Ishikawa (cell line): ENCODE measurements at regions not wholly inside any gene's neighbourhood (a gene's known extent, or its start where the extent isn't known, plus 50 kb on each side); places are given as distances from the start of the nearest gene placed in this dataset.

Experiments used
- CEBPB ChIP-seq: IDR thresholded peaks from 2 replicates; pipeline ENCODE4 v1.6.1; 2012
- CREB1 ChIP-seq: IDR thresholded peaks from 2 replicates; pipeline ENCODE4 v1.6.1; 2012; ENCODE audit warnings: low read depth
- EGR1 ChIP-seq: IDR thresholded peaks from 2 replicates; pipeline ENCODE4 v1.6.1; 2012
- EP300 ChIP-seq: IDR thresholded peaks from 2 replicates; pipeline ENCODE4 v1.6.1; 2012; ENCODE audit warnings: borderline replicate concordance
- FOXM1 ChIP-seq: IDR thresholded peaks from 2 replicates; pipeline ENCODE4 v1.6.1; 2012; ENCODE audit warnings: low read depth, borderline replicate concordance
- NFIC ChIP-seq: IDR thresholded peaks from 2 replicates; pipeline ENCODE4 v1.6.1; 2012
- RAD21 ChIP-seq: IDR thresholded peaks from 2 replicates; pipeline ENCODE4 v1.6.1; 2012; ENCODE audit warnings: low read depth
- TAF1 ChIP-seq: IDR thresholded peaks from 2 replicates; pipeline ENCODE4 v1.6.1; 2012; ENCODE audit warnings: low read depth, mild to moderate bottlenecking
- TCF12 ChIP-seq: IDR thresholded peaks from 2 replicates; pipeline ENCODE4 v1.6.1; 2012; ENCODE audit warnings: low read depth
- TEAD4 ChIP-seq: IDR thresholded peaks from 2 replicates; pipeline ENCODE4 v1.6.1; 2012
- YY1 ChIP-seq: IDR thresholded peaks from 2 replicates; pipeline ENCODE4 v1.6.1; 2012; ENCODE audit warnings: low read depth
- ZBTB7A ChIP-seq: IDR thresholded peaks from 2 replicates; pipeline ENCODE4 v1.6.1; 2012; ENCODE audit warnings: low read depth
- TF ChIP-seq, protein P1 (sequence below): IDR thresholded peaks from 2 replicates; pipeline ENCODE4 v1.6.1; 2012
- TF ChIP-seq, protein P2 (sequence below): IDR thresholded peaks from 2 replicates; pipeline ENCODE4 v1.6.1; 2012
- TF ChIP-seq, protein P3 (sequence below): IDR thresholded peaks from 2 replicates; pipeline ENCODE4 v1.6.1; 2012; ENCODE audit warnings: low read depth, mild to moderate bottlenecking

DNA sequence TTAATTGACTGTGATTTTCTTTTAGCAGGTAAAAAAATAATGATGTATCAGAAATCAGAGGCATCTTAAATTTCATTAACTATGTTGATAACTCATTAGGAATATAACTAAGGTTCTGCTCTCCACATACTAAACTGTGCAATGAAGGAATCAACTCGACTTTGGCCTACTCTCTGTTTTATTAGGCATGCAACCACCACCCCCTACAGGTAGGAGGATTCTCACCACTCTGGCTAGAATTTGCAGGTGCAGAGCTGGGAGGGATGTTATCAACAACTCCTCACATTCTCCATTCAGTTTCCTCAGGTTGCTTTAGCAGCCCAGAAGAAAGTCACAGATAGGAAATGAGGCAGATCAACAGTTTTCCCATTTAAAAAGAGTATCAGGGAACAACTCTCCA, 160.1 kb downstream of the COX18 start:
- TF ChIP-seq TCF12: no peak
- TF ChIP-seq RAD21: peak; percentile 45

DNA sequence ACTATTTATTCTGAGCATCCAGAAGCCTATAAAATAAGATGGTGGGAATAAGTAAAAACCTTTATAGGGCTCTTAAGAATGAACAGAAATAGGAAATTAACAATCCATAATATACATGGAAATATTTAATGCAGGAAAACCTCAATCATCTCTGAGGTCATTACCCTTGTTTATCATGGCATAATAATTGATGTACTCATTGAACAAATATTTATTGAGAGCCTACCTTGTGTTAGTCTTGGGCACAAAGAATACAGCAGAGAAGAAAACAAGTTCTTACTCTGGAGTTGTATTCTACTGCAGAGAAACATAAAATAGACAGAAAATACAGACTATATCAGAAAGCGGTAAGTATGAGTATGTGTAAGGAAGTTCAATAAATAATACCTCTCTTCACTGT, 167.2 kb downstream of the COX18 start:
- TF ChIP-seq CREB1 (no peak), TCF12 (no peak), YY1 (no peak), EP300 (no peak), NFIC (no peak), FOXM1 (no peak), EGR1 (no peak), ZBTB7A (no peak), RAD21 (no peak)
- TF ChIP-seq, protein P1, sequence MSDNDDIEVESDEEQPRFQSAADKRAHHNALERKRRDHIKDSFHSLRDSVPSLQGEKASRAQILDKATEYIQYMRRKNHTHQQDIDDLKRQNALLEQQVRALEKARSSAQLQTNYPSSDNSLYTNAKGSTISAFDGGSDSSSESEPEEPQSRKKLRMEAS: no peak
- TF ChIP-seq, protein P2, sequence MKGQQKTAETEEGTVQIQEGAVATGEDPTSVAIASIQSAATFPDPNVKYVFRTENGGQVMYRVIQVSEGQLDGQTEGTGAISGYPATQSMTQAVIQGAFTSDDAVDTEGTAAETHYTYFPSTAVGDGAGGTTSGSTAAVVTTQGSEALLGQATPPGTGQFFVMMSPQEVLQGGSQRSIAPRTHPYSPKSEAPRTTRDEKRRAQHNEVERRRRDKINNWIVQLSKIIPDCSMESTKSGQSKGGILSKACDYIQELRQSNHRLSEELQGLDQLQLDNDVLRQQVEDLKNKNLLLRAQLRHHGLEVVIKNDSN: no peak
- TF ChIP-seq, protein P3, sequence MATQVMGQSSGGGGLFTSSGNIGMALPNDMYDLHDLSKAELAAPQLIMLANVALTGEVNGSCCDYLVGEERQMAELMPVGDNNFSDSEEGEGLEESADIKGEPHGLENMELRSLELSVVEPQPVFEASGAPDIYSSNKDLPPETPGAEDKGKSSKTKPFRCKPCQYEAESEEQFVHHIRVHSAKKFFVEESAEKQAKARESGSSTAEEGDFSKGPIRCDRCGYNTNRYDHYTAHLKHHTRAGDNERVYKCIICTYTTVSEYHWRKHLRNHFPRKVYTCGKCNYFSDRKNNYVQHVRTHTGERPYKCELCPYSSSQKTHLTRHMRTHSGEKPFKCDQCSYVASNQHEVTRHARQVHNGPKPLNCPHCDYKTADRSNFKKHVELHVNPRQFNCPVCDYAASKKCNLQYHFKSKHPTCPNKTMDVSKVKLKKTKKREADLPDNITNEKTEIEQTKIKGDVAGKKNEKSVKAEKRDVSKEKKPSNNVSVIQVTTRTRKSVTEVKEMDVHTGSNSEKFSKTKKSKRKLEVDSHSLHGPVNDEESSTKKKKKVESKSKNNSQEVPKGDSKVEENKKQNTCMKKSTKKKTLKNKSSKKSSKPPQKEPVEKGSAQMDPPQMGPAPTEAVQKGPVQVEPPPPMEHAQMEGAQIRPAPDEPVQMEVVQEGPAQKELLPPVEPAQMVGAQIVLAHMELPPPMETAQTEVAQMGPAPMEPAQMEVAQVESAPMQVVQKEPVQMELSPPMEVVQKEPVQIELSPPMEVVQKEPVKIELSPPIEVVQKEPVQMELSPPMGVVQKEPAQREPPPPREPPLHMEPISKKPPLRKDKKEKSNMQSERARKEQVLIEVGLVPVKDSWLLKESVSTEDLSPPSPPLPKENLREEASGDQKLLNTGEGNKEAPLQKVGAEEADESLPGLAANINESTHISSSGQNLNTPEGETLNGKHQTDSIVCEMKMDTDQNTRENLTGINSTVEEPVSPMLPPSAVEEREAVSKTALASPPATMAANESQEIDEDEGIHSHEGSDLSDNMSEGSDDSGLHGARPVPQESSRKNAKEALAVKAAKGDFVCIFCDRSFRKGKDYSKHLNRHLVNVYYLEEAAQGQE: no peak

DNA sequence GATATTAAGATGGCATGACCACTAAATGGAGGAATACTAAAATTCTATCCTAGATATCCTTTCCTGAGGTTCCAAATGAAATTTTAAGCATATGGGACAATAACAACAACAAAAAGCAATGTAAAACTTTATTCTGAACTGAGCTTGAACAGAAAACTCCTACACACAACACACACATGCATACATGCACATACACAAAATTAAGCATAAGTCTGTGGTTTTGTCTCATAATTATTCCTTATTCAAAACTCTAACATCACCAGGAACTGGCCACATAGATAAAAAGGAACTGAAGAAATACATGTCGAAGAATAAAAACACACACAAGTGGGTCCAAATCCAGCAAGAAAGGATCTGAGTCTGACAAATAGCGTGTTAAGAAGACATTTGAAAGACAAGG, 168.0 kb downstream of the COX18 start:
- TF ChIP-seq NFIC (no peak), CEBPB (no peak), YY1 (no peak), TCF12 (no peak), EP300 (no peak), RAD21 (no peak), EGR1 (no peak), CREB1 (no peak), TEAD4 (no peak), FOXM1 (no peak), TAF1 (no peak), ZBTB7A (no peak)
- TF ChIP-seq, protein P2: no peak
- TF ChIP-seq, protein P3: no peak
- TF ChIP-seq, protein P1: no peak

DNA sequence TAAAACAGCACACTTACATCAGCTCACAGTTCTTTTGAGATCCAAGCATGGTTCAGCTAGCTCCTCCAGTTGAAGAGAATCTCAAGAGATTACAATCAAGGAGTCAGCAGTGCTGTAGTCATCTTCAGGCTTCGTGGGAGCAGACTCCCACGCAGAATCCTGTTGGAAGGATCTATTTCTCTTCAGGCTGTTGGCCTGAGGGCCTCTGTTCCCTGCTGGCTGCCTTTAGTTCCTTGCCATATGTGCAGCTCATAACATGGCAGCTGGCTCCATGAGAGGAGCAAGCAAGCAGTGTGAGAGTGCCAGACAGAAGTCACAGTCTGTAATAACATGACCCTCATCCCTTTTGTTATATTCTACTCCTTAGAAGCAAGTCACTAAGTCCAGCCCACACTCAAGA, 168.6 kb downstream of the COX18 start:
- TF ChIP-seq CEBPB: no peak
- TF ChIP-seq TCF12: no peak
- no peak for TF ChIP-seq RAD21

DNA sequence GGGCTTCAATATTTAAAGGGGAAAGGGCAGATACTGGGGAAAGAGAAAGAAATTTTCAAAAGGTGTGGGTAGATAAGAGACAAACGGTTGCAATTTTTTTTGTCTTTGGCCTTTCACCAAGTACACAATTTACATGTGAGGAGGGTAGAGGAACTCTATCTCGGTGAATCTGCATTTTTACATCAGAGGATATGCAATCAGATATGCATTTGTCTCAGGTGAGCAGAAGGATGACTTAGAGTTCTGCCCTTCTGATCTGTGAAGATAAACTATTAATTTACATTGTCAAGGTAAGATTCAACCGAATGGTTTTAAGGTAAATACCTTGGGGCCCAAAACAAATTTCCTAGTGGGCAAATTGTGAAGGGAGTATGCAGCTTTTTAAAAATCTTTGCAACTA, 169.9 kb downstream of the COX18 start:
- TF ChIP-seq CEBPB (no peak), RAD21 (no peak), YY1 (no peak), NFIC (no peak), EP300 (no peak)

DNA sequence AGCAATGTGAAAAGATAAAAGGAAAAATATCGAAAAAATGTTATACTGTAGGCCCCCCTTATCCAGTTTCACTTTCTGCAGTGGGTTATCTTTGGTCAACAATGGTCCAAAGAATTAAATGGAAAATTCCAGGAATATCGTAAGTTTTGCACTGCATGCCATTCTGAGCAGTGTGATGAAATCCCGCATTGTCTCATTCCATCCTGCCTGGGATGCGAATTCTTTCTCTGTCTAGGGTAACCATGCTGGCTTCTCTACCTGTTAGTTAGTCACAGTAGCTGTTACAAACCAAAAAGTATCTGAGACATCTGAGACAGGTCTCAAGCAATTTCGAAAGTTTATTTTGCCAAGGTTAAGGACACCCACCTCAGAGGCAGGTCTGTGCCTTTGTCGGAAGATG, 170.3 kb downstream of the COX18 start:
- TF ChIP-seq EP300 (no peak), YY1 (no peak), RAD21 (no peak), TAF1 (no peak), TCF12 (no peak), FOXM1 (no peak), CREB1 (no peak), NFIC (no peak)
- TF ChIP-seq, protein P2: no peak
